Neuronal stem cell (in vitro differentiated cells): ENCODE measurements at regions not wholly inside any gene's neighbourhood (a gene's known extent, or its start where the extent isn't known, plus 50 kb on each side); places are given as distances from the start of the nearest gene placed in this dataset.

Experiments
- DNase-seq: peaks from one replicate; pipeline ENCODE4 v3.0.0-alpha.2; 2013; ENCODE audit warnings: low spot score
- H2AFZ ChIP-seq: one replicate; pipeline ENCODE4 v1.6.1; 2013; ENCODE audit warnings: mild to moderate bottlenecking, low read length, inconsistent platforms
- H2AK5ac ChIP-seq: 2 replicates; pipeline ENCODE4 v1.6.1; 2013; ENCODE audit warnings: low read depth, mild to moderate bottlenecking, inconsistent platforms, low read length, moderate library complexity, mixed read lengths
- H2BK120ac ChIP-seq: 2 replicates; pipeline ENCODE4 v1.6.1; 2013; ENCODE audit warnings: low read depth, mild to moderate bottlenecking, inconsistent platforms, low read length, moderate library complexity, mixed read lengths
- H2BK12ac ChIP-seq: one replicate; pipeline ENCODE4 v1.6.1; 2013; ENCODE audit warnings: low read length, inconsistent platforms
- H2BK15ac ChIP-seq: 2 replicates; pipeline ENCODE4 v1.6.1; 2013; ENCODE audit warnings: mild to moderate bottlenecking, low read length, inconsistent platforms, mixed read lengths
- H2BK5ac ChIP-seq: one replicate; pipeline ENCODE4 v1.6.1; 2013; ENCODE audit warnings: inconsistent platforms, mild to moderate bottlenecking, low read length, moderate library complexity
- H3K14ac ChIP-seq: one replicate; pipeline ENCODE4 v1.6.1; 2013; ENCODE audit warnings: low read length, inconsistent platforms
- H3K18ac ChIP-seq: 2 replicates; pipeline ENCODE4 v1.6.1; 2013; ENCODE audit warnings: low read length, inconsistent platforms
- H3K23ac ChIP-seq: 2 replicates; pipeline ENCODE4 v1.6.1; 2013; ENCODE audit warnings: low read depth, mild to moderate bottlenecking, mixed read lengths, low read length, inconsistent platforms; ENCODE audit not compliant: poor library complexity
- H3K27ac ChIP-seq: replicated peaks from 3 replicates; pipeline ENCODE4 v1.5.1; 2013; ENCODE audit warnings: low read length, inconsistent platforms
- H3K27me3 ChIP-seq, 3 experiments: 2 replicates each; pipeline ENCODE4 v1.6.1; 2013; ENCODE audit warnings: low read length in 3 of 3, mild to moderate bottlenecking in 2 of 3, inconsistent platforms in 1 of 3, low read depth in 1 of 3, mixed read lengths in 1 of 3, moderate library complexity in 1 of 3; ENCODE audit not compliant: control insufficient read depth in 3 of 3, insufficient read depth in 3 of 3
- H3K36me3 ChIP-seq, 2 donors: replicated peaks in 1 of 2; 2 replicates each; pipeline ENCODE4 v1.6.1; 2013; ENCODE audit warnings: low read length in 2 of 2; ENCODE audit not compliant: control insufficient read depth in 2 of 2, insufficient read depth in 2 of 2
- H3K4ac ChIP-seq: 2 replicates; pipeline ENCODE4 v1.6.1; 2013; ENCODE audit warnings: inconsistent platforms, mild to moderate bottlenecking, low read length, moderate library complexity
- H3K4me1 ChIP-seq, 2 donors: 1 replicate in 1 of 2; 2 replicates in 1 of 2; pipeline ENCODE4 v1.6.1; 2013; ENCODE audit warnings: low read length in 2 of 2, low read depth in 1 of 2; ENCODE audit not compliant: control insufficient read depth in 2 of 2, insufficient read depth in 1 of 2
- H3K4me2 ChIP-seq: one replicate; pipeline ENCODE4 v1.6.1; 2013; ENCODE audit warnings: mild to moderate bottlenecking, low read length, inconsistent platforms; ENCODE audit not compliant: insufficient read depth, poor library complexity, severe bottlenecking
- H3K4me3 ChIP-seq, 2 donors: 2 replicates each; pipeline ENCODE4 v1.5.1; 2013; ENCODE audit warnings: low read length in 2 of 2, mild to moderate bottlenecking in 2 of 2, inconsistent platforms in 1 of 2, moderate library complexity in 1 of 2
- H3K79me1 ChIP-seq: one replicate; pipeline ENCODE4 v1.6.1; 2013; ENCODE audit warnings: low read depth, mild to moderate bottlenecking, inconsistent platforms, low read length, moderate library complexity
- H3K9ac ChIP-seq: one replicate; pipeline ENCODE4 v1.6.1; 2013; ENCODE audit warnings: mild to moderate bottlenecking, low read depth, low read length, inconsistent platforms; ENCODE audit not compliant: poor library complexity
- H3K9me3 ChIP-seq, 2 donors: replicated peaks in 1 of 2; 2 replicates each; pipeline versions ENCODE3 to v1.6.1; 2013; ENCODE audit warnings: low read length in 2 of 2, mild to moderate bottlenecking in 2 of 2, inconsistent platforms in 1 of 2, low read depth in 1 of 2, mixed read lengths in 1 of 2, moderate library complexity in 1 of 2; ENCODE audit not compliant: control insufficient read depth in 2 of 2, insufficient read depth in 1 of 2
- H4K8ac ChIP-seq: one replicate; pipeline ENCODE4 v1.6.1; 2013; ENCODE audit warnings: low read depth, mild to moderate bottlenecking, inconsistent platforms, low read length, moderate library complexity
- H4K91ac ChIP-seq: one replicate; pipeline ENCODE4 v1.6.1; 2013; ENCODE audit warnings: low read length, low read depth, mild to moderate bottlenecking, inconsistent platforms; ENCODE audit not compliant: poor library complexity
- WGBS, 2 donors: extraction: QIAGEN DNeasy Blood & Tissue Kit; methylation state at CpG; one replicate each; pipeline ENCODE4 v1.1.7; 2013; ENCODE audit warnings: missing lambda C conversion rate in 2 of 2, mixed read lengths in 1 of 2; ENCODE audit not compliant: insufficient read length in 2 of 2, insufficient replicate concordance in 1 of 2; ENCODE audit errors: extremely low coverage in 2 of 2; 5-methylcytosine and 5-hydroxymethylcytosine counted together

DNA sequence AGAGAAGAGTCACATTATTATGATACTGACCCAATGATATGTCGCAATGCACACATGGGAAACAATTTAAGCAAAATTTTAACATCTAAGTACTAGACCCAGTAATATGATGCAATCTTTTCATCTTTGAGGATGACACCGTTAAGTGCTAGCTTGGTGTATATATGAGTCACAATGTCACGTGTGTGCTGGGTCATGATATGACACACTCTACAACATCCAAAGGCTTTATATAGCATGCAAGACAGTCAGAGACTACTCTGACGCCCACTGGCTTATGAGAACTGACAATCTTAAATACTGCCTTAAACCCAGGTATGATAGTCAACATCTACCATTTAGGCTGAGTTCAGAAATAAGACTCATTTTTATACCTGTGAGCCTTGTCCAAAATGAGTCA, 955.8 kb upstream of the TSPY4 start:
- Histone ChIP-seq H3K4me2 (no peak overlapping the region), H3K9ac (no peak overlapping the region), H3K18ac (no peak overlapping the region), H3K23ac (no peak overlapping the region), H2BK5ac (no peak overlapping the region), H2BK12ac (no peak overlapping the region), H2AFZ (no peak overlapping the region), H3K9me3 (peaks cover 0 to 2% of the 10 kb centered on the region in 2 donors), H3K79me1 (no peaks in the 10 kb centered on the region), H3K4me3 (no peak overlapping the region), H2AK5ac (no peak overlapping the region), H3K27me3 (no peaks in the 10 kb centered on the region), H3K36me3 (no peaks in the 10 kb centered on the region), H3K27ac (no peak overlapping the region), H4K8ac (no peak overlapping the region), H3K4me1 (no peaks in the 10 kb centered on the region), H4K91ac (no peak overlapping the region), H2BK15ac (no peak overlapping the region), H3K4ac (no peak overlapping the region), H3K14ac (no peak overlapping the region), H2BK120ac (no peak overlapping the region)
- WGBS, 2 donors: no CpG with 5 or more reads among the region's 4 CpGs
- DNase-seq: no peak

DNA sequence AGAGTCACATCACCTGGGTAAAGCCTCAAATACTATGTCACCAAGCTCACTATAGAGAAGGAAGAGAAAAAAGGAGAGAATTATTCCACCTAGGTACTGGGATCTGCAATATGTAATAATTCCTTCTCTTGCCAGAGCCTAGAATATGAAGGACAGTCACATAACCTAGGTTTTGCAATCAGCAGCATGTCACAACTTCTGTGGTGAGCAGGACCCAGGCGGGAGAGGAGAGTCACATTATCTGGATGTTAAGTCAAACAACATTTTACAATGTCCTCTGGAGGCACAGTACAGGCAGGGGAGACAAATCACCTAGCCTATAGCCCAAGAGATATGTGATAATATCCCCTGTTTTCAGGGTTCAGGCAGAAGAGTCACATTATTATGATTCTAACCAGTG, 951.2 kb upstream of the TSPY4 start:
- Histone ChIP-seq H2BK12ac (no peak overlapping the region), H2BK15ac (no peak overlapping the region), H3K4ac (no peak overlapping the region), H3K79me1 (no peaks in the 10 kb centered on the region), H3K27me3 (no peaks in the 10 kb centered on the region), H2BK120ac (no peak overlapping the region), H3K9me3 (no peaks in the 10 kb centered on the region), H3K36me3 (no peaks in the 10 kb centered on the region), H2AK5ac (no peak overlapping the region), H3K4me3 (no peak overlapping the region), H2AFZ (no peak overlapping the region), H4K8ac (no peak overlapping the region), H3K4me1 (no peaks in the 10 kb centered on the region), H4K91ac (no peak overlapping the region), H3K27ac (no peak overlapping the region), H3K23ac (no peak overlapping the region), H3K4me2 (no peak overlapping the region), H3K14ac (no peak overlapping the region), H2BK5ac (no peak overlapping the region), H3K18ac (no peak overlapping the region), H3K9ac (no peak overlapping the region)
- DNase-seq: no peak
- WGBS, 2 donors: no CpG with 5 or more reads among the region's 1 CpG

DNA sequence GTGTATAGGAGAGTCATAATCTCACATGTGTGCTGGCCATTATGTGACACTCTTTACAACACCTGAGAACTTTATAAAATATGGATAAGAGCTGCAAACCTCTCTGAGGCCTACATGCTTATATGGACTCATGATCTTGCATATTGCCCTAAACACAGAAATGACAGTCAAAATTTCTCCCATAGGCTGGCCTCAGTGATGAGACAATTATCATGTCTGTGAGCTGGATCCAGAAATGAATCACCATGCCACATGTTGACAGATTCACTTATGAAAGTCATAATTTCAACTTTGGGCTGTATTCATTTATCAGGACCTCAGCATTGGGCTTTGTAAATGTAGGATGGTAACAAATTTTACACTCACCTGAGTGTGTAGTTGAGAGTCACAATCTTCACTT, 948.8 kb upstream of the TSPY4 start:
- no peaks in the 10 kb centered on the region for H3K4me1 ChIP-seq
- no peaks in the 10 kb centered on the region for H3K79me1 ChIP-seq
- H3K36me3 ChIP-seq: no peaks in the 10 kb centered on the region
- no peak overlapping the region for H3K4me2 ChIP-seq
- H3K14ac ChIP-seq: no peak overlapping the region
- H2AK5ac ChIP-seq: no peak overlapping the region
- peaks cover 0 to 3% of the 10 kb centered on the region in 2 donors for H3K9me3 ChIP-seq
- no peak overlapping the region for H4K8ac ChIP-seq
- no peak overlapping the region for H2BK15ac ChIP-seq
- no peak overlapping the region for H3K4me3 ChIP-seq
- no peak overlapping the region for H3K9ac ChIP-seq
- H3K4ac ChIP-seq: no peak overlapping the region
- no peak overlapping the region for H2BK120ac ChIP-seq
- H3K27me3 ChIP-seq: no peaks in the 10 kb centered on the region
- no peak overlapping the region for H3K27ac ChIP-seq
- no peak overlapping the region for H3K23ac ChIP-seq
- H4K91ac ChIP-seq: no peak overlapping the region
- no peak overlapping the region for H2BK12ac ChIP-seq
- no peak overlapping the region for H2BK5ac ChIP-seq
- no peak overlapping the region for H2AFZ ChIP-seq
- no peak overlapping the region for H3K18ac ChIP-seq
- DNase-seq: no peak

DNA sequence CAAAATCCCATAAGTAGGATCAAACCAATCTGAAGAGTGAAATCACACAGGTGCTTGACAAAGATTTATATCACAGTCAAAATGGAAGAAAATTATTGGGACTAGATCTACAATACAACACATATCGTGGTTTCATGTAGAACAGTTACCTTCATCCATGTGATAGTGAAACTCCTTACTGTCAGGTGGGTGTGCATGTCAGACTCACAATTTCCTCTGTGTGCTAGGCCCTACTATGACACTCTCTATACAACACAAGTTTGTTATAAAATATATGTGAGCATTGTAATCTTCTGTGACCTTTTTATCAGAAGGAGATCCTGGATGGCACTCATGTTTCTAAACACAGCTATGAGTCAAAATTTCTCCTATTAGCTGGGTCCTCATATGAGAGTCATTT, 947.0 kb upstream of the TSPY4 start:
- Histone ChIP-seq H3K4ac (no peak overlapping the region), H3K79me1 (no peaks in the 10 kb centered on the region), H4K91ac (no peak overlapping the region), H3K27ac (no peak overlapping the region), H4K8ac (no peak overlapping the region), H3K4me3 (no peak overlapping the region), H2BK120ac (no peak overlapping the region), H3K36me3 (no peaks in the 10 kb centered on the region), H2AFZ (no peak overlapping the region), H2BK12ac (no peak overlapping the region), H3K9ac (no peak overlapping the region), H2AK5ac (no peak overlapping the region), H3K9me3 (peaks cover 0 to 3% of the 10 kb centered on the region in 2 donors), H3K23ac (no peak overlapping the region), H3K4me2 (no peak overlapping the region), H3K18ac (no peak overlapping the region), H3K14ac (no peak overlapping the region), H2BK15ac (no peak overlapping the region), H2BK5ac (no peak overlapping the region), H3K4me1 (no peaks in the 10 kb centered on the region), H3K27me3 (no peaks in the 10 kb centered on the region)
- WGBS, 2 donors: no CpG with 5 or more reads among the region's 1 CpG
- no peak for DNase-seq
